ENCODE measurements at regions not wholly inside any gene's neighbourhood (a gene's known extent, or its start where the extent isn't known, plus 50 kb on each side); places are given as distances from the start of the nearest gene placed in this dataset.

DNA sequence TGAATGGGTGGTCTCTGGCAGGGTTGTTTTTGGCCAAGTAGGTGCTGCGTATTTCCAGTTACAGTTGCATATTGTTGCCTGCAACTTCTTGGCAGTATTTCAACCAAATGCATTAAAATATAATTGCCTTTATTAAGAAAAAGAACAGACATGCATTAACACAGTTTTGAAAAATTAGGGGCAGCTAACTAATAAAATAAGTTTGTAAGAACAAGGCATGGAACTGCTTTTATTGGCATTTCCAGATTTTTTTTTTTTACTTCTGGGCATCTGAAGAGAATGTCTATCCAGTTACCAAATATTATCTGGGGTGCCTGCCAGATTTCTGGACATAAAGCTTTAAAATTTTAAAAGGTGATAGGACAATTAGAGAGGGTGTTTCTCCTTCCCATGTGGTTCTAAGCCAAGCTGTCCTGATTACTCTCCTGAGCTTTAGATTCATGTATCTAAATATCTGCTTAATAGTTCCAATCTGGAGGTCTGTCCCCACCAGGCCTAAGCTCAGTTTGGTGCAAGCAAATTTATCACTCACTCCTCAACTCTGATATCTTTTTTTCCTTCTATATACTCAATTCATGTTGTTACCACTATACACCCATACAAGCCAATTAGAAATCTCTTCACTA, 553.3 kb upstream of the USP24 start:
- Histone ChIP-seq H3K4me2 (ENCODE audit: insufficient read depth, insufficient read length, low read length) (no peak overlapping the region), H2BK12ac (ENCODE audit: insufficient read length, low read depth, low read length) (no peak overlapping the region), H3K23me2 (ENCODE audit: insufficient read length, low read depth, low read length, poor library complexity, severe bottlenecking) (no peaks in the 10 kb centered on the region), H4K8ac (replicated peaks; ENCODE audit: insufficient read length, low read depth, low read length) (no peak overlapping the region), H2AFZ (ENCODE audit: low read length) (no peak overlapping the region), H2AK5ac (ENCODE audit: insufficient read length, low read length) (no peak overlapping the region), H3K9ac (ENCODE audit: extremely low read depth, insufficient read length, low read length) (no peak overlapping the region), H2BK120ac (ENCODE audit: low read depth, low read length, poor library complexity, severe bottlenecking) (no peak overlapping the region), H3K4me1 (ENCODE audit: insufficient read depth, low read length) (no peaks in the 10 kb centered on the region), H2BK15ac (ENCODE audit: low read depth, low read length) (no peak overlapping the region), H2BK5ac (ENCODE audit: insufficient read length, low read length) (no peak overlapping the region), H3T11ph (ENCODE audit: low read length) (no peak overlapping the region), H3K79me1 (ENCODE audit: insufficient read depth, low read depth, low read length, poor library complexity, severe bottlenecking) (no peaks in the 10 kb centered on the region), H3K79me2 (ENCODE audit: insufficient read depth, low read length) (no peaks in the 10 kb centered on the region), H3K27me3 (ENCODE audit: insufficient read depth, low read length) (no peaks in the 10 kb centered on the region; the same call in 1 of the 2 replicates), H3K23ac (ENCODE audit: insufficient read length, low read depth, low read length) (no peak overlapping the region), H3K18ac (ENCODE audit: insufficient read length, low read depth, low read length) (no peak overlapping the region), H4K91ac (ENCODE audit: insufficient read length, low read depth, low read length) (no peak overlapping the region), H3K14ac (ENCODE audit: insufficient read depth, low read length) (no peak overlapping the region), H4K5ac (ENCODE audit: insufficient read length, low read depth, low read length) (no peak overlapping the region), H3K9me3 (ENCODE audit: control insufficient read depth, low read depth, low read length) (no peaks in the 10 kb centered on the region), H2BK20ac (ENCODE audit: low read depth, low read length, poor library complexity, severe bottlenecking) (no peak overlapping the region), H3K56ac (ENCODE audit: insufficient read length, low read depth, low read length) (no peak overlapping the region), H3K27ac (ENCODE audit: insufficient read length, low read depth, low read length) (no peak overlapping the region), H4K20me1 (ENCODE audit: control insufficient read depth, insufficient read depth, insufficient read length) (no peaks in the 10 kb centered on the region), H3K4ac (ENCODE audit: low read depth, low read length) (no peak overlapping the region)
- Mint-ChIP-seq H3K9me3 (peaks cover 0 to 4% of the 10 kb centered on the region in 2 experiments; a peak in 1 of 5 replicates), H3K4me1 (no peaks in the 10 kb centered on the region), H3K4me3 (no peak overlapping the region), H3K27ac (no peak overlapping the region), H3K27me3 (ENCODE audit: low read depth) (no peaks in the 10 kb centered on the region), H3K36me3 (ENCODE audit: insufficient read depth in 1 of 3, low read depth in 3 of 3) (no peaks in the 10 kb centered on the region)
- TF ChIP-seq, protein P1, sequence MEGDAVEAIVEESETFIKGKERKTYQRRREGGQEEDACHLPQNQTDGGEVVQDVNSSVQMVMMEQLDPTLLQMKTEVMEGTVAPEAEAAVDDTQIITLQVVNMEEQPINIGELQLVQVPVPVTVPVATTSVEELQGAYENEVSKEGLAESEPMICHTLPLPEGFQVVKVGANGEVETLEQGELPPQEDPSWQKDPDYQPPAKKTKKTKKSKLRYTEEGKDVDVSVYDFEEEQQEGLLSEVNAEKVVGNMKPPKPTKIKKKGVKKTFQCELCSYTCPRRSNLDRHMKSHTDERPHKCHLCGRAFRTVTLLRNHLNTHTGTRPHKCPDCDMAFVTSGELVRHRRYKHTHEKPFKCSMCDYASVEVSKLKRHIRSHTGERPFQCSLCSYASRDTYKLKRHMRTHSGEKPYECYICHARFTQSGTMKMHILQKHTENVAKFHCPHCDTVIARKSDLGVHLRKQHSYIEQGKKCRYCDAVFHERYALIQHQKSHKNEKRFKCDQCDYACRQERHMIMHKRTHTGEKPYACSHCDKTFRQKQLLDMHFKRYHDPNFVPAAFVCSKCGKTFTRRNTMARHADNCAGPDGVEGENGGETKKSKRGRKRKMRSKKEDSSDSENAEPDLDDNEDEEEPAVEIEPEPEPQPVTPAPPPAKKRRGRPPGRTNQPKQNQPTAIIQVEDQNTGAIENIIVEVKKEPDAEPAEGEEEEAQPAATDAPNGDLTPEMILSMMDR (conservative IDR thresholded peaks at IDR 0.05), result no peak
- WGBS (ENCODE audit: extremely low coverage, insufficient read length, low lambda C conversion rate), result no CpG with 5 or more reads among the region's 1 CpG
- no peak for DNase-seq

All from H9 (cell line).